ENCODE measurements at regions not wholly inside any gene's neighbourhood (a gene's known extent, or its start where the extent isn't known, plus 50 kb on each side); places are given as distances from the start of the nearest gene placed in this dataset.
"Not testable (repeated sequence)": the region's sequence is repeated elsewhere in the genome, so short reads cannot be mapped to it uniquely, and the experiment has no call there.

DNA sequence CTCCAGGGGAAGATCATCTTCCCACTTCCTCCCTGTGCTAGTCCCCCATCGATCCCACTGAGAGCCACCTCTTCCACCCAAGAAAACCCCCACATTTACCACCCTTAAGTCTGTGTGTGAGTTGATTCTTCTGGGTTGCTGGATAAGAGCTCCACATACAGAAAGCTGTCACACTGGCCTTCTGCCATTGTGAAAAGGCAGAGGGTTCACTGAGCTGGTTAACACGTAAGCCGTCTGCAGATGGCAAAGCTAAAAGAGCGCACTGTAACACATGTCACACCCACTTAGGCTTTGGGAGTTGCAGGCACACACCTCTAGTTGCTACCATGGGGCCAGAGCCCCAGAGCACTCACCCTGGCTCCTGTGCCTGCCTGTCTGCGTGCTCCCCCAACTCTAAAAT lies 309.8 kb upstream of the LRRC3B start:
- H3K27ac ChIP-seq (ENCODE audit: low read length): no peak overlapping the region
- H3K27me3 ChIP-seq (ENCODE audit: insufficient read depth, low read depth, low read length): no peaks in the 10 kb centered on the region
- no peak overlapping the region for H2AFZ ChIP-seq (ENCODE audit: low read depth, low read length)
- H3K4me3 ChIP-seq (ENCODE audit: low read length): no peak overlapping the region
- no peaks in the 10 kb centered on the region for H3K9me2 ChIP-seq (ENCODE audit: insufficient read depth, low read length)
- H3K9me3 ChIP-seq (ENCODE audit: low read length): no peaks in the 10 kb centered on the region
- H3F3A ChIP-seq (ENCODE audit: insufficient read depth, low read length, poor library complexity, severe bottlenecking): no peaks in the 10 kb centered on the region
- no peak overlapping the region for H3K9ac ChIP-seq (ENCODE audit: low read length)
- no peaks in the 10 kb centered on the region for H3K79me2 ChIP-seq (replicated peaks; ENCODE audit: insufficient read depth, low read length)
- no peak overlapping the region for H3K4me2 ChIP-seq (ENCODE audit: low read length)
- H4K20me1 ChIP-seq (ENCODE audit: insufficient read depth): no peaks in the 10 kb centered on the region
- no peaks in the 10 kb centered on the region for H3K36me3 ChIP-seq (ENCODE audit: insufficient read depth, low read length)
- TF ChIP-seq SMC3 (conservative IDR thresholded peaks at IDR 0.05; ENCODE audit: poor library complexity): no peak
- no peak for TF ChIP-seq EZH2 (IDR thresholded peaks at IDR 0.05; ENCODE audit: borderline replicate concordance, insufficient read depth, low read length, poor library complexity, severe bottlenecking)
- TF ChIP-seq RAD21 (conservative IDR thresholded peaks at IDR 0.05): no peak
- no peak for TF ChIP-seq MXI1 (conservative IDR thresholded peaks at IDR 0.05; ENCODE audit: poor library complexity, severe bottlenecking)
- TF ChIP-seq TAF1 (IDR thresholded peaks at IDR 0.05; ENCODE audit: low read depth): no peak
- no peak for TF ChIP-seq POLR2AphosphoS5 (IDR thresholded peaks at IDR 0.05)
- TF ChIP-seq, protein P1, sequence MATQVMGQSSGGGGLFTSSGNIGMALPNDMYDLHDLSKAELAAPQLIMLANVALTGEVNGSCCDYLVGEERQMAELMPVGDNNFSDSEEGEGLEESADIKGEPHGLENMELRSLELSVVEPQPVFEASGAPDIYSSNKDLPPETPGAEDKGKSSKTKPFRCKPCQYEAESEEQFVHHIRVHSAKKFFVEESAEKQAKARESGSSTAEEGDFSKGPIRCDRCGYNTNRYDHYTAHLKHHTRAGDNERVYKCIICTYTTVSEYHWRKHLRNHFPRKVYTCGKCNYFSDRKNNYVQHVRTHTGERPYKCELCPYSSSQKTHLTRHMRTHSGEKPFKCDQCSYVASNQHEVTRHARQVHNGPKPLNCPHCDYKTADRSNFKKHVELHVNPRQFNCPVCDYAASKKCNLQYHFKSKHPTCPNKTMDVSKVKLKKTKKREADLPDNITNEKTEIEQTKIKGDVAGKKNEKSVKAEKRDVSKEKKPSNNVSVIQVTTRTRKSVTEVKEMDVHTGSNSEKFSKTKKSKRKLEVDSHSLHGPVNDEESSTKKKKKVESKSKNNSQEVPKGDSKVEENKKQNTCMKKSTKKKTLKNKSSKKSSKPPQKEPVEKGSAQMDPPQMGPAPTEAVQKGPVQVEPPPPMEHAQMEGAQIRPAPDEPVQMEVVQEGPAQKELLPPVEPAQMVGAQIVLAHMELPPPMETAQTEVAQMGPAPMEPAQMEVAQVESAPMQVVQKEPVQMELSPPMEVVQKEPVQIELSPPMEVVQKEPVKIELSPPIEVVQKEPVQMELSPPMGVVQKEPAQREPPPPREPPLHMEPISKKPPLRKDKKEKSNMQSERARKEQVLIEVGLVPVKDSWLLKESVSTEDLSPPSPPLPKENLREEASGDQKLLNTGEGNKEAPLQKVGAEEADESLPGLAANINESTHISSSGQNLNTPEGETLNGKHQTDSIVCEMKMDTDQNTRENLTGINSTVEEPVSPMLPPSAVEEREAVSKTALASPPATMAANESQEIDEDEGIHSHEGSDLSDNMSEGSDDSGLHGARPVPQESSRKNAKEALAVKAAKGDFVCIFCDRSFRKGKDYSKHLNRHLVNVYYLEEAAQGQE (IDR thresholded peaks at IDR 0.05; ENCODE audit: borderline replicate concordance): no peak

DNA sequence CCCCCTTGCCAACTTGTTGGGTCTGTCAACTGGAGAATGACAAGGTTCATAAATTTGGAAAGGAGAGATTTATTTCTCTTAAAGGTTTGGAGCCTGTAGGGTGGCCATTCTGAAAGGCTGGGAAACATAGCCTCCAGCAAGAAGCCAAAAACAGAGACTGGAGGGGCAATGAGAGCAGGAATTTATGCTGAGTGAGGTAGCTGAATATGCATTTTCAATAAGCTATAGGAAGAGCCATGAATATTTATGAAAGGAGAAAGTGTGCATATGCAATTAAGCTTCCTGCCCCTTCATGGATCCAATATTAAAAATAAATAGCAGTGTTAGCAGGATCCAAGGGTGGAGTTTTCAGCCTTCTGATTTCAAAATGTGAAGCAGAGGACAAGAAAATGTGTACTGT lies 306.1 kb upstream of the LRRC3B start:
- H3K27me3 ChIP-seq (ENCODE audit: insufficient read depth, low read depth, low read length): no peaks in the 10 kb centered on the region
- H3K9ac ChIP-seq (ENCODE audit: low read length): no peak overlapping the region
- H3K27ac ChIP-seq (ENCODE audit: low read length): no peak overlapping the region
- no peaks in the 10 kb centered on the region for H3F3A ChIP-seq (ENCODE audit: insufficient read depth, low read length, poor library complexity, severe bottlenecking)
- H2AFZ ChIP-seq (ENCODE audit: low read depth, low read length): no peak overlapping the region
- no peaks in the 10 kb centered on the region for H3K79me2 ChIP-seq (replicated peaks; ENCODE audit: insufficient read depth, low read length)
- no peaks in the 10 kb centered on the region for H3K9me2 ChIP-seq (ENCODE audit: insufficient read depth, low read length)
- no peaks in the 10 kb centered on the region for H4K20me1 ChIP-seq (ENCODE audit: insufficient read depth)
- H3K4me3 ChIP-seq (ENCODE audit: low read length): no peak overlapping the region
- no peaks in the 10 kb centered on the region for H3K9me3 ChIP-seq (ENCODE audit: low read length)
- no peaks in the 10 kb centered on the region for H3K36me3 ChIP-seq (ENCODE audit: insufficient read depth, low read length)
- TF ChIP-seq, protein P1 (IDR thresholded peaks at IDR 0.05; ENCODE audit: borderline replicate concordance): no peak
- TF ChIP-seq, protein P2, sequence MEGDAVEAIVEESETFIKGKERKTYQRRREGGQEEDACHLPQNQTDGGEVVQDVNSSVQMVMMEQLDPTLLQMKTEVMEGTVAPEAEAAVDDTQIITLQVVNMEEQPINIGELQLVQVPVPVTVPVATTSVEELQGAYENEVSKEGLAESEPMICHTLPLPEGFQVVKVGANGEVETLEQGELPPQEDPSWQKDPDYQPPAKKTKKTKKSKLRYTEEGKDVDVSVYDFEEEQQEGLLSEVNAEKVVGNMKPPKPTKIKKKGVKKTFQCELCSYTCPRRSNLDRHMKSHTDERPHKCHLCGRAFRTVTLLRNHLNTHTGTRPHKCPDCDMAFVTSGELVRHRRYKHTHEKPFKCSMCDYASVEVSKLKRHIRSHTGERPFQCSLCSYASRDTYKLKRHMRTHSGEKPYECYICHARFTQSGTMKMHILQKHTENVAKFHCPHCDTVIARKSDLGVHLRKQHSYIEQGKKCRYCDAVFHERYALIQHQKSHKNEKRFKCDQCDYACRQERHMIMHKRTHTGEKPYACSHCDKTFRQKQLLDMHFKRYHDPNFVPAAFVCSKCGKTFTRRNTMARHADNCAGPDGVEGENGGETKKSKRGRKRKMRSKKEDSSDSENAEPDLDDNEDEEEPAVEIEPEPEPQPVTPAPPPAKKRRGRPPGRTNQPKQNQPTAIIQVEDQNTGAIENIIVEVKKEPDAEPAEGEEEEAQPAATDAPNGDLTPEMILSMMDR (IDR thresholded peaks at IDR 0.05; ENCODE audit: poor library complexity, severe bottlenecking): no peak
- TF ChIP-seq EP300 (conservative IDR thresholded peaks at IDR 0.05; ENCODE audit: poor library complexity, severe bottlenecking): no peak
- TF ChIP-seq TAF1 (IDR thresholded peaks at IDR 0.05; ENCODE audit: low read depth): no peak
- TF ChIP-seq EZH2 (IDR thresholded peaks at IDR 0.05; ENCODE audit: borderline replicate concordance, insufficient read depth, low read length, poor library complexity, severe bottlenecking): no peak
- no peak for TF ChIP-seq MXI1 (conservative IDR thresholded peaks at IDR 0.05; ENCODE audit: poor library complexity, severe bottlenecking)
- no peak for TF ChIP-seq SMC3 (conservative IDR thresholded peaks at IDR 0.05; ENCODE audit: poor library complexity)
- no peak for TF ChIP-seq RAD21 (conservative IDR thresholded peaks at IDR 0.05)
- TF ChIP-seq POLR2AphosphoS5 (IDR thresholded peaks at IDR 0.05): no peak
- H3K4me2 ChIP-seq (ENCODE audit: low read length): no peak overlapping the region

DNA sequence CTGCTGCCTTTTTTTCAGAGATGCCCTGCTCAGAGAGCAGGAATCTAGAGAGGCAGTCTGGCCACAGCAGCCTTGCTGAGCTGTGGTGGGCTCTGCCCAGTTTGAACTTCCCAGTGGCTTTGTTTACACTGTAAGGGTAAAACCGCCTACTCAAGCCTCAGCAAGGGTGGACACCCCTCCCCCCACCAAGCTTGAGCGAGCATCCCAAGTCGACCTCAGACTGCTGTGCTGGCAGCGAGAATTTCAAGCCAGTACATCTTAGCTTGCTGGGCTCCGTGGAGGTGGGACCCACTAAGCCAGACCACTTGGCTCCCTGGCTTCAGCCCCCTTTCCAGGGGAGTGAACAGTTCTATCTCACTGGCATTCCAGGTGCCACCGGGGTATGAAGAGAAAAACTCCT lies 298.8 kb upstream of the LRRC3B start:
- not testable (repeated sequence) for H3F3A ChIP-seq (ENCODE audit: insufficient read depth, low read length, poor library complexity, severe bottlenecking); H3K9ac ChIP-seq (ENCODE audit: low read length); H3K36me3 ChIP-seq (ENCODE audit: insufficient read depth, low read length); H3K4me3 ChIP-seq (ENCODE audit: low read length); H3K9me2 ChIP-seq (ENCODE audit: insufficient read depth, low read length); H4K20me1 ChIP-seq (ENCODE audit: insufficient read depth); H3K27me3 ChIP-seq (ENCODE audit: insufficient read depth, low read depth, low read length); H2AFZ ChIP-seq (ENCODE audit: low read depth, low read length); H3K9me3 ChIP-seq (ENCODE audit: low read length); H3K79me2 ChIP-seq (replicated peaks; ENCODE audit: insufficient read depth, low read length); H3K27ac ChIP-seq (ENCODE audit: low read length); H3K4me2 ChIP-seq (ENCODE audit: low read length)

All from neural cell (in vitro differentiated cells).